K562 (cell line): ENCODE measurements at regions not wholly inside any gene's neighbourhood (a gene's known extent, or its start where the extent isn't known, plus 50 kb on each side); places are given as distances from the start of the nearest gene placed in this dataset.

Experiments used
- ATAC-seq: fragments of 200-7000 bp; cut with Tn5 transposase; 3 replicates; pipeline ENCODE4 v1.9.1; 2020; ENCODE audit warnings: moderate library complexity
- BruUV-seq: library from RNA; stranded (reverse); fragments of 400-500 nt; replicated peaks from 2 replicates; lab custom pipeline; 2021; lab: Mats Ljungman, UMichigan
- CTCF ChIA-PET: fragments of 300-600 bp; formaldehyde crosslinking; extraction: SDS; loops from one replicate; lab custom pipeline; 2021; ENCODE audit warnings: low intra/inter-chr PET ratio; lab: Yijun Ruan, JAX
- POLR2A ChIA-PET: fragments of 300-600, 350-650 bp; sonication (Branson Sonifier 250); formaldehyde crosslinking; extraction: SDS; loops from one replicate; lab custom pipeline; 2021; ENCODE audit warnings: antibody characterized with exemption, inconsistent platforms; lab: Yijun Ruan, JAX
- DNase-seq, 4 experiments: peaks; one replicate each; pipeline versions ENCODE4 v3.0.0 to v3.0.0-alpha.2; 2011 to 2018; ENCODE audit warnings: low spot score in 3 of 4, mixed read lengths in 3 of 4; ENCODE audit errors: extremely low read depth in 1 of 4
- FAIRE-seq: peaks from 2 replicates; lab custom pipeline; 2011; peaks lifted over from hg19 to GRCh38; lab: Jason Lieb, UNC
- H2AFZ ChIP-seq: 2 replicates; pipeline ENCODE4 v1.6.0; 2011; ENCODE audit warnings: low read depth, low read length, control low read depth, inconsistent platforms
- H3K27ac ChIP-seq: fragments of 200-600 bp; 3 replicates; pipeline ENCODE4 v1.8.0; 2011; ENCODE audit warnings: low read depth, mild to moderate bottlenecking, control low read depth, inconsistent platforms, low read length, moderate library complexity, mixed read lengths; ENCODE audit errors: extremely low read depth
- H3K27me3 ChIP-seq, 2 experiments: fragments of 300-600 bp in 1 of 2; 2 replicates in 1 of 2; 3 replicates in 1 of 2; pipeline versions ENCODE4 v1.6.0 to v1.8.0; 2011; ENCODE audit warnings: inconsistent platforms in 2 of 2, low read length in 2 of 2, mild to moderate bottlenecking in 1 of 2, mixed read lengths in 1 of 2, moderate library complexity in 1 of 2; ENCODE audit not compliant: control insufficient read depth in 2 of 2, insufficient read depth in 2 of 2
- H3K36me3 ChIP-seq: fragments of 300-600 bp; 3 replicates; pipeline ENCODE4 v1.8.0; 2011; ENCODE audit warnings: mild to moderate bottlenecking, low read length, inconsistent platforms; ENCODE audit not compliant: control insufficient read depth, insufficient read depth
- H3K4me1 ChIP-seq, 2 experiments: fragments of 200-600 bp in 1 of 2; replicated peaks in 1 of 2; 2 replicates in 1 of 2; 3 replicates in 1 of 2; pipeline versions ENCODE4 v1.5.1 to v1.8.0; 2011; ENCODE audit warnings: inconsistent platforms in 2 of 2, low read length in 2 of 2, mild to moderate bottlenecking in 1 of 2, mixed read lengths in 1 of 2, moderate library complexity in 1 of 2; ENCODE audit not compliant: control insufficient read depth in 2 of 2, insufficient read depth in 2 of 2
- H3K4me2 ChIP-seq: 2 replicates; pipeline ENCODE4 v1.6.1; 2011; ENCODE audit warnings: low read length, control low read depth, inconsistent platforms, mixed read lengths; ENCODE audit not compliant: insufficient read depth
- H3K4me3 ChIP-seq: fragments of 200-600 bp; sonication (generic), shearing (Covaris generic); 2 replicates; pipeline ENCODE4 v1.5.1; 2016; ENCODE audit warnings: control low read depth, inconsistent platforms
- H3K79me2 ChIP-seq: fragments of 200-600 bp; 3 replicates; pipeline ENCODE4 v1.8.0; 2011; ENCODE audit warnings: low read length, inconsistent platforms; ENCODE audit not compliant: control insufficient read depth, insufficient read depth
- H3K9ac ChIP-seq, 2 experiments: 2 replicates each; pipeline versions ENCODE4 v1.6.0 to v1.6.1; 2011; ENCODE audit warnings: low read depth in 2 of 2, low read length in 2 of 2, control low read depth in 1 of 2, inconsistent platforms in 1 of 2, mild to moderate bottlenecking in 1 of 2, mixed read lengths in 1 of 2; ENCODE audit not compliant: insufficient read depth in 1 of 2
- H3K9me1 ChIP-seq: one replicate; pipeline ENCODE4 v1.6.0; 2011; ENCODE audit warnings: inconsistent platforms, mild to moderate bottlenecking, low read length, moderate library complexity; ENCODE audit not compliant: control insufficient read depth, insufficient read depth
- H3K9me3 ChIP-seq: replicated peaks from 2 replicates; pipeline ENCODE4 v1.5.1; 2011; ENCODE audit warnings: low read depth, low read length, inconsistent platforms; ENCODE audit not compliant: control insufficient read depth, insufficient read depth
- H4K20me1 ChIP-seq: replicated peaks from 2 replicates; pipeline ENCODE4 v1.6.1; 2011; ENCODE audit warnings: low read length, inconsistent platforms, mixed read lengths; ENCODE audit not compliant: control insufficient read depth, insufficient read depth
- BMI1 ChIP-seq: fragments of 150-350 bp; IDR thresholded peaks from 2 replicates; pipeline ENCODE4 v1.6.1; 2014; ENCODE audit warnings: low read length
- E2F5 ChIP-seq: sonication (generic); formaldehyde crosslinking; IDR thresholded peaks from 2 replicates; pipeline ENCODE4 v1.8.0; 2022; ENCODE audit warnings: mild to moderate bottlenecking, missing genetic modification reagents
- HINFP ChIP-seq: fragments of 450-650 bp; conservative IDR thresholded peaks from 2 replicates; pipeline ENCODE4 v1.6.1; 2016; ENCODE audit warnings: missing genetic modification characterization, low read depth, mild to moderate bottlenecking, control low read depth, missing compliant biosample characterization
- MAX ChIP-seq: sonication (generic); formaldehyde crosslinking; IDR thresholded peaks from 2 replicates; pipeline ENCODE4 v1.9.0; 2022; ENCODE audit warnings: mild to moderate bottlenecking, missing genetic modification reagents
- MEF2D ChIP-seq: conservative IDR thresholded peaks from 2 replicates; pipeline ENCODE4 v1.6.1; 2016; ENCODE audit warnings: low read depth, missing genetic modification characterization, missing compliant biosample characterization
- MEIS2 ChIP-seq: fragments of 450-650 bp; IDR thresholded peaks from 2 replicates; pipeline ENCODE4 v1.6.1; 2014; ENCODE audit warnings: mild to moderate bottlenecking; ENCODE audit not compliant: partially characterized antibody
- PBX2 ChIP-seq, 2 experiments: IDR thresholded peaks in 1 of 2; conservative IDR thresholded peaks in 1 of 2; 2 replicates each; pipeline ENCODE4 v1.6.1; 2016; ENCODE audit warnings: low read depth in 2 of 2, mild to moderate bottlenecking in 1 of 2, missing compliant biosample characterization in 1 of 2, missing genetic modification characterization in 1 of 2, moderate library complexity in 1 of 2
- POLR2AphosphoS2 ChIP-seq: IDR thresholded peaks from 2 replicates; pipeline ENCODE4 v1.6.1; 2012; ENCODE audit warnings: low read length, improper control_type of control experiment
- SMARCC2 ChIP-seq: fragments of 450-650 bp; IDR thresholded peaks from 2 replicates; pipeline ENCODE4 v1.6.1; 2017; ENCODE audit warnings: antibody characterized with exemption, moderate library complexity, mild to moderate bottlenecking, low read depth
- SRSF3 ChIP-seq: fragments of 200-400 bp; formaldehyde crosslinking; IDR thresholded peaks from 2 replicates; pipeline ENCODE4 v1.6.1; 2016; ENCODE audit warnings: mild to moderate bottlenecking, low read length, moderate library complexity; ENCODE audit not compliant: insufficient read depth
- STAT5B ChIP-seq: fragments of 250-450 bp; sonication (Bioruptor Pico); IDR thresholded peaks from 2 replicates; pipeline ENCODE4 v1.8.0; 2021; ENCODE audit warnings: mild to moderate bottlenecking, inconsistent platforms
- WGBS: fragments of 100-300 bp; shearing (Covaris generic); methylation state at CpG from one replicate; pipeline ENCODE4 v1.1.6; 2016; ENCODE audit warnings: low coverage, mixed read lengths; ENCODE audit not compliant: insufficient coverage; ENCODE audit errors: missing lambda C conversion rate; 5-methylcytosine and 5-hydroxymethylcytosine counted together
- in situ Hi-C: fragments of 300-500 bp; cut with MboI; formaldehyde crosslinking; loops from 4 replicates; pipeline ENCODE4 v1.15.0; 2018; ENCODE audit warnings: inconsistent platforms, mixed read lengths
- intact Hi-C: fragments of 100-400 bp; cut with micrococcal nuclease; formaldehyde crosslinking; loops from 2 replicates; pipeline ENCODE4 v1.14.2; 2022

GRCh38 chr5:50978924-50979323 is 312.5 kb downstream of the PARP8 start (continued):
- TF ChIP-seq E2F5 (CRISPR knock-in tag) (no peak), STAT5B (CRISPR knock-in tag) (no peak), SRSF3 (no peak), POLR2AphosphoS2 (no peak), BMI1 (no peak), SMARCC2 (no peak), HINFP (tag) (no peak)

GRCh38 chr5:50984640-50985039 is 318.2 kb downstream of the PARP8 start:
- in situ Hi-C loops: no loop called here
- BruUV-seq: no TSS peak
- CTCF ChIA-PET: no interaction called here

More at GRCh38 chr5:50984640-50985039, 318.2 kb downstream of the PARP8 start:
- H3K27me3 ChIP-seq: no peaks in the 10 kb centered on the region
- POLR2A ChIA-PET: no interaction called here
- H3K36me3 ChIP-seq: no peaks in the 10 kb centered on the region
- H2AFZ ChIP-seq: no peak overlapping the region
- ATAC-seq: no peak
- H3K4me1 ChIP-seq: no peaks in the 10 kb centered on the region
- no peak for FAIRE-seq
- no peak overlapping the region for H3K4me2 ChIP-seq
- no peaks in the 10 kb centered on the region for H4K20me1 ChIP-seq
- H3K4me3 ChIP-seq: no peak overlapping the region
- 8% methylated on average over 2 of the region's 2 CpGs for WGBS
- H3K79me2 ChIP-seq: no peaks in the 10 kb centered on the region
- intact Hi-C loops: no loop called here
- no peaks in the 10 kb centered on the region for H3K9me1 ChIP-seq
- DNase-seq: no peak
- no peak overlapping the region for H3K9ac ChIP-seq
- TF ChIP-seq MEF2D: peak; percentile 94
- TF ChIP-seq MEIS2: peak; percentile 65
- no peak for TF ChIP-seq PBX2 (CRISPR knock-in tag; IDR thresholded peaks at IDR 0.05; ENCODE audit: low read depth)
- peak; percentile 22; the same call in 1 of the 2 replicates for TF ChIP-seq PBX2 (tag; conservative IDR thresholded peaks at IDR 0.05; ENCODE audit: low read depth)
- no peak for TF ChIP-seq MAX
- TF ChIP-seq, all 486 proteins: peak for 3
- H3K9me3 ChIP-seq: 0 out of 2 replicates have a peak, but pooled peaks cover 3% of the 10 kb centered on the region
- H3K27ac ChIP-seq: no peak overlapping the region
